IPS-18c (cell line): ENCODE measurements at regions not wholly inside any gene's neighbourhood (a gene's known extent, or its start where the extent isn't known, plus 50 kb on each side); places are given as distances from the start of the nearest gene placed in this dataset.

Experiments
- H3K4me3 ChIP-seq: 2 replicates; pipeline ENCODE4 v1.7.0; 2013; ENCODE audit warnings: low read depth, mild to moderate bottlenecking, low read length, moderate library complexity; ENCODE audit not compliant: insufficient read depth
- H3K9me3 ChIP-seq: one replicate; pipeline ENCODE4 v1.6.1; 2013; ENCODE audit warnings: mild to moderate bottlenecking, low read length, moderate library complexity; ENCODE audit not compliant: control insufficient read depth, insufficient read depth

GRCh38 chr7:96526496-96526895 lies 183.2 kb downstream of the SEM1 start:
- H3K9me3 ChIP-seq = no peaks in the 10 kb centered on the region

GRCh38 chr7:96521068-96521894 lies 188.4 kb downstream of the SEM1 start:
- H3K4me3 ChIP-seq = no peak overlapping the region
- H3K9me3 ChIP-seq = no peaks in the 10 kb centered on the region

More at GRCh38 chr7:96526496-96526895, 183.2 kb downstream of the SEM1 start:
- H3K4me3 ChIP-seq = no peak overlapping the region

DNA sequence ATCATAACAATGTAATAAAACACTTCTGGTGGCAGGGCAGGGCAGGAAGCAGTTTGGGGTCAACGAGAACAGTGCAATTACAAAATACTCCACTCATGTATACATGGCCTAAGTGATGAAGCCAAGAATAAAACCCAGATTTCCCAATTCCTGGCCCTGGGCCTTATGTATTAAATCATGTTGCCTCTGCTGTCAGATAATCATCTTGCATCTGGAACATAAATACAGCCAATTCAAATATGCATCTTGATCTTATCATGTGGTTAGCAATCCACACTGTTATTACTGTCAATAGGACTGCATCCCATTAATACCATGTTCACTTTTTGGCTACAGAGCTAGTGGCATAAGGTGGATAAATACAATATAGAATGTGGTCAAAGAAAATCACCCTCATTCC lies 186.5 kb upstream of the SLC25A13 start:
- Histone ChIP-seq H3K4me3 (no peak overlapping the region), H3K9me3 (no peaks in the 10 kb centered on the region)

DNA sequence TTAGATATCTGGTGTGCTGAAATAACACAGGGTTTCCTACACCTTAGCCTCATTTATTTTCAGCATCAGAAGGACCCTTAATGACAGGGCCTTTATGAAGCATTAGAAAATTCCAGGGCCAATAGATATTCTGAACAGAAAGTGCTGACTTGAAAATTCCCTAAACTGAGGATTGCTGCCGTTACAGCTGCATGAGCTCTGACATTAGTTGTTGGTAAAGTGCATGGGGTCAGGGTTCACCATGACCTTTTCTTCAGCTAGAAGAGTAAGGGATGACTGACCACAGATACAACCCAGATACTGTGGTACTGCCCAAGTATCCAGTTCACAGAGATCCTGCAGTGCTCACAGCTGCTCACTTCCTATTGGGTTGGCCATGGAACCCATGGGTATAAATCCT lies 181.7 kb upstream of the SLC25A13 start:
- Histone ChIP-seq H3K9me3 (no peaks in the 10 kb centered on the region), H3K4me3 (no peak overlapping the region)

DNA sequence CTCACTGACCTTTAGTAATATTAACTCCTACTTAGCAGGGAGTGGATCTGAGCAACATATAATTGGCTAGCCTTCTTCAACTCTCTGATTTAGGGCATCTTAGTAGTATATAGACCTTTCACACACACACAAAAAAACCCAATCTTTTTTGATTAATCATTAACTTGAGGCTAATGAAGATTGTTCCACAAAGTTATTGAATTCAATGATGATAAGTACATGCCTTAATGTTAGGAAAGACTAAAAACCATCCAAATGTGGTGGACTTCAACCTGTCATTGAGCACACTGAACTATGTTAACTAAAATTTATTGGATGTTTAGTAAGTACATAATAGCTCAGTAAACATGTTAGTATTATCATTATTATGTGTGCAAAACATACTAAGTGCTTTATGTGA lies 179.4 kb upstream of the SLC25A13 start:
- Histone ChIP-seq H3K9me3 (no peaks in the 10 kb centered on the region), H3K4me3 (no peak overlapping the region)

DNA sequence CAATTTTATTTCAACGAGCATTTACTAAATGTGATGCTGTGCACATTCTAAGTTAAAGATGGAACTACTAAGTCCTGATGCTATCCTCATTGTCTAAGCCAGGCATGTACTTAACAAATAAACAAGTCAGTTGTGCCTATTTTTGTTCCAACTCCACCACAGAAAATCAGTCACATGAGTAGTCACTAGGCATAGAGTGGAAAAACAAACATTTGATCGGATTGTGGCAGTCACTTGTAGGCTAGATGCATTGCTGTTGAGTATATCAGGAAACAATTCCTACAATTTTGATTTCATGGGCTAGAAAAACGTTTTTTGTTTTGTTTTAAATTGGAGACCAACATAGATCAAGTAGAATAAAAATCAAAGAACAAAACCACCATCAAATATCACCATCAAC lies 177.6 kb upstream of the SLC25A13 start:
- H3K9me3 ChIP-seq = no peaks in the 10 kb centered on the region
- no peak overlapping the region for H3K4me3 ChIP-seq

DNA sequence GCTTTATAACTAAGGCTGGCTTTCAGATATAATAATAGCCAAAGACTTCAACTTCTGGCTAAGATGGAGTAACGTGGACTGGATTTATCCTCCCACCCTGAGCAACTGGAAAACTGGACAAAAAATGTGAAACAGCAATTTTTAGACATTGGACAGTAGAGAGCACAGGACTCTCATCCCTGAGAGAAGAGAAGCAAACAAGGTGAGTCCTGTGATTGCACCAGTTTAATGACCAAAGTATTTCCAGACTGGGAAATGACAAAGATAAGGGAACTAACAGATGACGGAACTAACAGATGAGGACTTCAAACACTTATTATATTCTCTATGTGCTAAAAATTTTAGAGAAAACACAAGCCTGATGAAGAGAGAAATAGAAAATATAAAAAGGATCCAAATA lies 175.7 kb upstream of the SLC25A13 start:
- no peak overlapping the region for H3K4me3 ChIP-seq
- no peaks in the 10 kb centered on the region for H3K9me3 ChIP-seq

- Histone ChIP-seq H3K4me3 (no peak overlapping the region), H3K9me3 (no peaks in the 10 kb centered on the region)
Measured at GRCh38 chr7:96495751-96496216, 173.9 kb upstream of the SLC25A13 start.

DNA sequence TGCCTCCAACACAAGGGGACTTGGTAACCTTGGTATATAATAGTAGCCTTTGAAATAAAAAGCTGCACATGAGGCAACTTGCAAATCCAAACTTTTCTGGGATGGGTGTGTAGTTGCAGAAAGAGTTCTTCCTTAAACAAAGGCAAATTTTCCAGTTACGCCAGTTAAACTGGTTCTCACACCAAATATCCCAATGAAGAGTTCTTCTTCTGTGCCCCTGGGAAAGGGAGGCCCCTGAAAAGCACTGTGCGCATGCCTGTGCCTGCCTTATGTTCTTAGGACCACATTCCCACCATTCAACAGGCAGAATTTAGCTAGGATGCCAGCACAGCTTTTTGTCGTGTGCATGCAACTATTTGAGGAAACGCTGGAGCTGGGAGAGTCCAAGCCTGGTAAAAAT lies 164.8 kb upstream of the SLC25A13 start:
- Histone ChIP-seq H3K9me3 (no peaks in the 10 kb centered on the region), H3K4me3 (no peak overlapping the region)

- Histone ChIP-seq H3K4me3 (no peak overlapping the region), H3K9me3 (no peaks in the 10 kb centered on the region)
Measured at GRCh38 chr7:96484845-96485244, 162.9 kb upstream of the SLC25A13 start.

GRCh38 chr7:96484091-96484490 lies 162.2 kb upstream of the SLC25A13 start:
- no peaks in the 10 kb centered on the region for H3K9me3 ChIP-seq

GRCh38 chr7:96481796-96482195 lies 159.9 kb upstream of the SLC25A13 start:
- Histone ChIP-seq H3K4me3 (no peak overlapping the region), H3K9me3 (no peaks in the 10 kb centered on the region)

More at GRCh38 chr7:96484091-96484490, 162.2 kb upstream of the SLC25A13 start:
- H3K4me3 ChIP-seq = no peak overlapping the region

DNA sequence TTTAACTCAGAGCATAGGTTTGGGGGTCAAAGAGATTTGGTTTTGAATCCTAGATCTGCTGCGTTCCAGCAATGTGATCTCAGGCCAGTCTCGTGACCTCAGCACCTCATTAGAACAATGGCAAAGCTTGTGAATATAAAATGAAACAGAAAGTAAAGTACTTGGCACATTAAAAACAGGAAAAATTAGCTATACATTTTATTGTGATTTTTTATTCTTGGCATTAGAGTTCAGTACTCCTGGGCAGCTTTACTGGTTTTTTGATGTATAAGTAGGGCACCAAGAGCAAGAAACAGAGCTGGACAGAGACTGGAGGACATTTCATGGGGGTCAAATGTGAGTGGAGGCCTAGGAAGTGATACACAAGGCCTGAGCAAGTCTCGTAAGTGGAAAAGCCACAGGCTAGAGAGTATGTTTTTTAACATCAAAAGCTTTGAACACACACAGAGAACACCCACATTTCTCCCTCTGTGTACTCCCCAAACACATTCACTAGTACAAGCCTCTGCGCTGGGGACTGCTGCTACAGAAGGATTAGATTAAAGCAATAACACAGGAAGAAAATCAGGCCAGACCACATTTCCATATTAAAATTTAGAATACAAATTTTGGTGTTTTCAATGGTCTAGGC lies 157.2 kb upstream of the SLC25A13 start:
- H3K9me3 ChIP-seq = no peaks in the 10 kb centered on the region
- H3K4me3 ChIP-seq = no peak overlapping the region

DNA sequence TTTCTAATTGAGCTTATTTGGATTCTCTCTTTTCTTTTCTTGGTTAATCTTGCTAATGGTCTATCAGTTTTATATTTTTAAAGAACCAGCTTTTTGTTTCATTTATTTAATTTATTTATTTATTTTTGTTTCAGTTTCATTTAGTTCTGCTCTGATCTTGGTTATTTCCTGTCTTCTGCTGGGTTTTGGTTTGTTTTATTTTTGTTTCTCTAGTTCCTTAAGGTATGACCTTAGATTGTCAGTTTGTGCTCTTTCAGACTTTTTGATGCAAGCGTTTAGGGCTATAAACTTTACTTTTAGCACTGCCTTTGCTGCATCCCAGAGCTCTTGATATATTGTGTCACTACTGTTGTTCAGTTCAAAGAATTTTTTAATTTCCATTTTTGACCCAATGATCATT lies 149.7 kb upstream of the SLC25A13 start:
- Histone ChIP-seq H3K9me3 (no peaks in the 10 kb centered on the region), H3K4me3 (no peak overlapping the region)

DNA sequence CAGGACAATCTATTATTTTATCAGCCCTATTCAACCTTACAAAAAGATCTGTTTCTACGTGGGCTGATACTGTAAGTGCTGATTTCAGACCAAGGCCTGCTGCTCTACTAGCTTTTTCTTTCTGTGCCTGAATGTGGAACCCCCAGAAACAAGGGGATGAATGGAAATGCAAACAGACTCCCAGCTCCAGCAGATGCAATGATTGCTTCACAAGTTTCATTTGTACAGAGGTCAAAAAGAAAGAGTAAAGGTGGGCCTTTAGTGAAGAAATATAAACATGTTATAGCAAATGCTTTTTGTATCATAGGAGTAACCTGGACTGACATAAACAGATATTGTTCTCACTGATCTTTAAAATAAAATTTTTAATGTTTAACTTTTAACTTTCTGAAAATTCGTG lies 130.2 kb upstream of the SLC25A13 start:
- Histone ChIP-seq H3K4me3 (no peak overlapping the region), H3K9me3 (no peaks in the 10 kb centered on the region)

DNA sequence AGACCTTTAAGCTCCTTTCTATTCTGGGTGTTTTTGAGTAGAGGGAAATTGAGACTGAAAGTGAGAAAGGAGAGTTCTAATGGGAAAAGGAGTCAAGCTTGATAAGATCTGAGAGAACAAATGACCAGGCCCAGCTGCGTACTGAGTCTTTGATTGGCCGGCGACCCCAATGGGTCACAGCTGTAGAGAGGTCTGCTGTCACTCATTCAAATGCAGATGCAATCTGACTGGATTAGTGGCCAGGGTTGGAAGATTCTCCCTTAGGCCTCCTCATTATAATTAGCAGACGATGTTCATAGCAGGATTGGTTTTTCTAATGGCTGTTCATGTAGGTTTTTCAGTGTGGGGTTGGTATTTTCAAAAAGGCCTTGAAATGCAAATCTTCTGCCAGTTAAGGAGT lies 127.2 kb upstream of the SLC25A13 start:
- Histone ChIP-seq H3K9me3 (peaks cover 2% of the 10 kb centered on the region), H3K4me3 (no peak overlapping the region)

DNA sequence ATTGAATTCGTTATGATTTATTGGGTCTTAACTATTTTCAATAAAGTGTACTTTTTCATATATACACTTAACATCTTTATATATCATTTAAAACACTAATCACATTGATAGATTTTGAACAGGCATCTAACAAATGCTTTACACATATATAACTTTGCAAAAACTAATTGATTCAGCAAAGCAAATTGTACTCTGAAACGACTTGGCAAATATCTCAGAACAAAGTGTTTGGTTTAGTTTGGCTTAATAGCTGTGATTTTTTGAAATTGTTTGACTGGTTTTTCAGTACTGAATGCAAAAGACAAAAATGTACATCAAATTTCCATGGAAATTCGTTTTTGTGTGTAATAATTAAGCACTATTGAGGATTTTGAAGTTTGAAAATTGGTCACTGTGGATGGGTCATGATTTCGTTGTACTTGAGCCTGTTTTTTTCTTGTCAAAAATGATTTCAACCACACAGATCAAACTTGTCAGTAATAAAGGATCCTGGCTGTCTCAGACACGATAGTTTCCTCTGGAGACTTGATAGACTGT lies 125.3 kb upstream of the SLC25A13 start:
- H3K4me3 ChIP-seq = no peak overlapping the region
- peaks cover 4% of the 10 kb centered on the region for H3K9me3 ChIP-seq

GRCh38 chr7:96441436-96442084 lies 119.7 kb upstream of the SLC25A13 start:
- H3K9me3 ChIP-seq = peaks cover 4% of the 10 kb centered on the region
- no peak overlapping the region for H3K4me3 ChIP-seq
